Erythroblast (primary cell): ENCODE measurements at regions not wholly inside any gene's neighbourhood (a gene's known extent, or its start where the extent isn't known, plus 50 kb on each side); places are given as distances from the start of the nearest gene placed in this dataset.

Experiments
- DNase-seq, 2 experiments: peaks; one replicate each; lab custom pipeline; 2025; lab: John Stamatoyannopoulos, UW
- GATA1 ChIP-seq: IDR thresholded peaks from 2 replicates; pipeline ENCODE4 v1.6.1; 2011; ENCODE audit warnings: low read depth, mild to moderate bottlenecking, control low read depth, low read length, moderate library complexity
- POLR2A ChIP-seq: IDR thresholded peaks from 2 replicates; pipeline ENCODE4 v1.6.1; 2011; ENCODE audit warnings: mild to moderate bottlenecking, low read length

DNA sequence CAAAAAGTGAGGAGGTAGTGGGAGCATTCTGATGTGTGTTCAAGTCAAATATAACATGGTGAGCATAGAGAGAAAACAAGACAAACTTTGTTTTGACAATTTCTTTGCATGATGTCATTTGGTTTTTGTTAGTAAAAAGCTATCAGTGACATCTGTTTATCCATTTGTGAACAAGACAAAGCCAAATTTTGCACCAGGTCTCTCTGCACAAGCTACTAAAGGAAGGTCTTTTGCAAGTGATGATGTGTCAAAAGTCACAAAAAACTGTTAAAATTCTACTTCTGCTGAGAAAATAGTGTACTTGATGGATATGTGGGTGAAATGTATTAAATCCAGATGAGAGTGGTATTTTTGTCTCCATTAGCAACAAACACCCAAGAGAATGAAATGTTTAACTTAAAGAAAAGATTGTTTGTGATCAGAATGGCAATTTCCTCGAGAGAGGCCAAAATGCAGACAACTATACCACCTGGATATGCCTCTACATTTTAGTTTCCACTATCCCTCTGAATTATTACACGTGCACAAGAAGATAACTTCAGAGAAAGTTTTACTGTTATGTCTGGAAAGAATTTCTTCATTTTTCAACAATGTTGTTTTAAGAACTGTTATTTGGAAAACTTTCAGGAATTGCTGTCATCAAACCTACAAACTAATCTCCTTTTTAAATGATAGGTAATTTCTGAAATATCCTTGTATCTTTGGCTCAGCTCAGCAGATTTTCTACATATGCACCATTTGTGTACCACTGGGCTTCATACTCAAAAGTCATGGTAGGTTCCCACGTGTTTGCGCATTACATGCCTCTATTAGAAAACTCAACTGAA is 807.4 kb upstream of the ADGRL2 start:
- DNase-seq = no peak
- no peak for TF ChIP-seq POLR2A
- TF ChIP-seq GATA1 = no peak

GRCh38 chr1:80989455-80989854 is 811.3 kb upstream of the ADGRL2 start:
- TF ChIP-seq GATA1 (no peak), POLR2A (no peak)
- DNase-seq = no peak

GRCh38 chr1:80988926-80989325 is 811.8 kb upstream of the ADGRL2 start:
- DNase-seq = no peak
- TF ChIP-seq POLR2A (no peak), GATA1 (no peak)

DNA sequence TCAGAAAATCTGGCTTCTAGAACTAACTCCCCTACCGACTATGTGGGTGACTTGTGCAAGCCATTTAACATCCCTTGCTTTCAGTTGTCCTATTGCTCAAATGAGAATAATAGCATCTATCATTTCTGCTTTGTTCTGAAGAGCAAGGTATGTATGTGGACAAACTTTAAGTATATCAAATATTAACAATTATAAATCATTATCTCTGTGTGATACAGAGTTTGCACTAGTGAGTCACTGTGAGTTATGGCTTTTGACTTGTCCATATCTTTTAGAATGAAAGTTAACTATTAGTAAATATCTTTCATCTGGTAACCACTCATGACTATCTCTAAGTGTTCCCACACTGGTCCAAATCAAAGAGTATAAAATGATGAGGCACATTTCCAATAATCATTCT is 812.9 kb upstream of the ADGRL2 start:
- DNase-seq = no peak
- TF ChIP-seq POLR2A (no peak), GATA1 (no peak)

DNA sequence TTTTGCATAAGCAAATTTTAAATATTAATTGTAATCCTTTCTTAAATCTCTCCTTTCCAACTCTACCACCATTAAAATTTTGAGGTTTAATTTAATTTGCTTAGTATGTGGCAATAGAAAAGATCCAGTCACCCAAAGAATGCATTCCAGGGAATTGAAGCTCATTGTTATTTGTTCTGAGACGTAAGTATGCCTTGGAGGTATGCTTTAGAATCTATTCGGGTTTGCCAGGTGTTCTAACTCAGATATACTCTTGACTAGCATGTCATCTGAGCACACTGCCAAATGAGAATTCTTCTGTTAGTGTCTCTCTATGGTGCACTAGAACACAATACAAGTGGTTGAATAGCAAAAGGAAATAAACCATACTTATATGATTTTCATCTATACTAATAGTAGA is 813.6 kb upstream of the ADGRL2 start:
- no peak for TF ChIP-seq GATA1
- no peak for TF ChIP-seq POLR2A
- DNase-seq = no peak

- TF ChIP-seq GATA1 (no peak), POLR2A (no peak)
- no peak for DNase-seq
These were observed 817.9 kb upstream of the ADGRL2 start for GRCh38 chr1:80982831-80983230.

DNA sequence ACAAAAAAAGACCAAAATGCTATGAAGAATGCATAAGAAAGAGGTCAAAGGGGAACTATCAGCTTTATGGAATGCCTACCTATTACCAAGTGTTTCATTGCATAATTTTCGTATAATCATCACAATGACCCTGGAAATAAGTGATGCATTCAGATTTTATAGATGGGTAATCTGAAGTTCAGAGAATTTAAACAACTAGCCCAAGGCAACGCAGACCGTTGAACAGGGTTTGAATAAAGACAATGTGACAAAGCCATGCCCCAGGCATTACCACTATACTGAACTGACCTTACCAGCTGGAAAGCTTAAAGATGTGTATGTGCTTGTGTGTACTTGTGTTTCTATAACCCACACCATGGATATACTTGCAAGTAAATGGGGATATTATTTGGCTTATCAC is 827.6 kb upstream of the ADGRL2 start:
- no peak for TF ChIP-seq GATA1
- TF ChIP-seq POLR2A = no peak
- no peak for DNase-seq

GRCh38 chr1:80966266-80966665 is 834.5 kb upstream of the ADGRL2 start:
- no peak for TF ChIP-seq POLR2A
- no peak for TF ChIP-seq GATA1
- DNase-seq = no peak

DNA sequence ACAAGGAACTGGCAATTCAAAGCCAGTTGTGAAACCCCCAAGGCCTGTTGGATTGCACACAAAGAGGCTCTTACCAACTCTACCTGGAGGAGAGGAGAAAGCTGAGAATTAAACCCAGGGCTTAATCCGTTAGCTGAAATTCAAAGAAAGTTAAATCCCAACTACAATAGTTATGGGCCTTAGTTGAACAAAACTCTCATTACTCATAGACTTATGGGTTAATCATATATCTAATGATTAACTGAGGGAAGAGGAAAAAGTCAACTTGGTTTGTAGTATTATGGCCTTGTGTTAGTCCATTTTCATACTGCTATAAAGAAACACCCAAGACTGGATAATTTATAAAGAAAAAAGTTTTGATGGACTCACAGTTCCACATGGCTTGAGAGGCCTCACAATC is 838.2 kb upstream of the ADGRL2 start:
- no peak for TF ChIP-seq POLR2A
- TF ChIP-seq GATA1 = no peak
- DNase-seq = no peak

DNA sequence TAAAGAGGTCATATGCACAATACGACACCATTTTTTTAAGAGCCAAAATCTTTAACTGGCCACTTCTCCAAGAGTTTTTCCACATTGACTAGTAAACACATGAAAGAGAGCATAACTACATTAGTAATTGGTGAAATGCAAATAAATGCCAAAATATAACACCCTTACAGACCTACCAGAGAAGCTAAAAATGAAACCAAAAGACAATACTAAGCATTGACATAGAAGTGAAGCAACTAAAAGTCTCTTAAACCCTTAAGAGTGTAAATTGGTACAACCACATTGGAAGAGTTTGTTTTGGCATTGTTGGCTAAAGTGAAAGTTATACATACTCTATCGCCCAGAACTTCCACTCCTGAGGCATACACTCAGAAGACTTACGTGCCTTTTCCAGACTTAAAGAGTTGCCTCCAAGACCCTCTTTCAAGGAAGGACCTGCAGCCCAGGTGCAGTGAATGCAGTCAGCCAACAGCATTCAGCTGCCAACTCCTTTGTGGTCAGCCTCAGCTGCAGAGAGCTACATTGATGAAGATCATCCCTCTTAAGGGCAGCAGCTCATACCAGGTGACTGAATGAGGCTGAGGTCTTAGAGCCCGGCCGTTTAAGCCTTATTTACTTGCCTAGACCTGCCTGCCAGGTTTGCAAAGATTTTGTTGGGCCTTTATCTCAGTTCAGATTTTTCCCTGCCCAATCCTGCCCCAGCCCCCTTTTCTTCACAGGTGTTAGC is 839.1 kb upstream of the ADGRL2 start:
- no peak for DNase-seq
- no peak for TF ChIP-seq GATA1
- no peak for TF ChIP-seq POLR2A

- no peak for DNase-seq
- no peak for TF ChIP-seq POLR2A
- no peak for TF ChIP-seq GATA1
These were observed 867.4 kb upstream of the ADGRL2 start for GRCh38 chr1:80933346-80933745.

- no peak for DNase-seq
- TF ChIP-seq POLR2A (no peak), GATA1 (no peak)
These were observed 869.6 kb upstream of the ADGRL2 start for GRCh38 chr1:80931178-80931577.

- no peak for TF ChIP-seq POLR2A
- no peak for TF ChIP-seq GATA1
- no peak for DNase-seq
These were observed 870.7 kb upstream of the ADGRL2 start for GRCh38 chr1:80929868-80930508.

- TF ChIP-seq POLR2A = no peak
- TF ChIP-seq GATA1 = no peak
- no peak for DNase-seq
These were observed 874.2 kb upstream of the ADGRL2 start for GRCh38 chr1:80926531-80926930.

DNA sequence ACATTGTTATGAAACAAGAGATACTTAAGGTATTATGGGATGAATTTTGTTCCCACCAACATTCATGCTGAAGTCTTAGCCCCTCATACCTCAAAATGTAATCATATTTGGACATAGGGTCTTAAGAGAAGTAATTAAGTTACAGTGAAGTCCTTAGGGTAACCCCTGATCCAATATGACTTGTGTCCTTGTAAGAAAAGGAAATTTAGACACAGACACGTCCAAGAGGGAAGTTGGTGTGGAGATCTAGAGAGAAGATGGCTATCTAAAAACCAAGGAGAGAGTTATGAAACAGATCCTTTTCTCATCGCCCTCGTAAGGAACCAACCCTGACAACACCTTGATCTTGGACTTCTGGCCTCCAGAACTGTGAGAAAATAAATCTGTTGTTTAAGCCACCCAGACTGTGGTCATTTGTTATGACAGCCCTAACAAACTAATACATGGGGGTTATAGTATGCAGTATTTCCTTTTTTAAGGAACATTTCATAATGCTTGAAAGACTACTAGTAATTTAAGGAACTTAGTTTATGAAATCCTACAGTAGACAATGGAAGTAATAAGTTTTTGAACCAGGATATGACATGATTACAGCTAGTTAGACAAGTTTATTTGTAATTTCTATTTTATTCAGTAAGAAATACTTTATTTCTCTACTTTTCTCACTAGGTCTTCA is 875.5 kb upstream of the ADGRL2 start:
- TF ChIP-seq POLR2A (no peak), GATA1 (no peak)
- DNase-seq = no peak
